ENCODE measurements at regions not wholly inside any gene's neighbourhood (a gene's known extent, or its start where the extent isn't known, plus 50 kb on each side); places are given as distances from the start of the nearest gene placed in this dataset.

- DNase-seq: no peak
- Histone ChIP-seq H3K4me1 (no peaks in the 10 kb centered on the region), H3K36me3 (no peaks in the 10 kb centered on the region), H3K9me3 (no peaks in the 10 kb centered on the region), H3K27me3 (no peaks in the 10 kb centered on the region), H3K4me3 (no peak overlapping the region), H3K27ac (no peak overlapping the region)
- intact Hi-C loops (cut with DNase I; ENCODE audit: low total_unique reads): no loop called here
- WGBS, 2 donors (ENCODE audit: low coverage in 1 of 2): 82 to 86% methylated on average over 9 to 10 of the region's 10 CpGs
- in situ Hi-C loops (cut with MboI; ENCODE audit: low pct_ligation_motif_present in 1 of 4, low pct_unique_long_range_greater_than_20kb in 1 of 4, low sequenced_read_pairs in 3 of 4): no loop called here
- no peak for TF ChIP-seq POLR2AphosphoS5 (IDR thresholded peaks at IDR 0.05)
- TF ChIP-seq POLR2A (IDR thresholded peaks at IDR 0.05): no peak
- no peak for TF ChIP-seq EP300 (IDR thresholded peaks at IDR 0.05; ENCODE audit: low read depth)
- TF ChIP-seq CTCF (IDR thresholded peaks at IDR 0.05): no peak
These were observed 582.9 kb upstream of the PIK3C3 start for GRCh38 chr18:41372046-41372665.

DNA sequence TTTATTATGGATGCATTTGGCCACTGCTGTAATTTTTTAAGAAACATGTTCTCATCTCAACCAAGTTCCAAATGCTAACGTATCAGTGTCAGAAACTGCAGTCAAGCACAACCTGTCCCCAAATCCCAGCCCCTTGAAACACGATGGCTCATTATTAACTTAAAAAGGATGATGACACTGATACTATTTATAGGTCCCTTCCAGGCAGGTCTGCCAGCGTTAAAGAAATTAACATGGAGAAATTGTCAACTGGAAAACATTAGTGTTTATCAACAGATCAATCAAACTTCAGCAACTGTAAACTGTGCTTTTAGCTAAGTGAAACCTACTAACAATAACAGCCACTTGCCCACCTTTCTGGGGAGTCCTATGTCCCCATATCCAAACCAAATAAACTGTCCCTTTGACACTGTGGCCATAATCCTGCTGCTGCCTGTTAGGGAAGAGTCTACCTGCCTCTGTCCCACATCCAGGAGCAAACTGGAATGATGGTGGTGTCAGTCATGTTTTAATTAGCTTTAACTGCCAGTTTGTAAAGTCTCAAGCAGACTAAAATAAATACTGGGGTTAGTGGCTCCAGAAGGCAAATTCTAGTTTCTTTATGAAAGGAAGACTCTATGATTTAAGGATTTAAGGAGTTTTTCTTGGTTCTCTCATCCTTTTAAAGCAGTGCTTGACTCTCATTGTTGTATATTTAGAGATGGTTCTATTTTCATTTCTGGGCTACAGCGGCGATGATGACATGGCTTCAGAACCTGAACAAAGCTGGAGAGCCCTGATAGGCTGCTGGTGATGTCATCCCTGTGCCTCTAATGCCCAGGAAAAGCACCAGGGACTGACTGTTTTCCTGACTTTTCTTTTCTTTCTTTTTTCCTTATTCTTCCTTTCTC lies 583.6 kb upstream of the PIK3C3 start:
- H3K9me3 ChIP-seq: no peaks in the 10 kb centered on the region
- WGBS, 2 donors (ENCODE audit: low coverage in 1 of 2): 67 to 71% methylated on average over 5 of the region's 5 CpGs
- H3K27me3 ChIP-seq: no peaks in the 10 kb centered on the region
- H3K4me1 ChIP-seq: no peaks in the 10 kb centered on the region
- H3K27ac ChIP-seq: no peak overlapping the region
- intact Hi-C loops (cut with DNase I; ENCODE audit: low total_unique reads) (no loop called here), in situ Hi-C loops (cut with MboI; ENCODE audit: low pct_ligation_motif_present in 1 of 4, low pct_unique_long_range_greater_than_20kb in 1 of 4, low sequenced_read_pairs in 3 of 4) (no loop called here)
- no peaks in the 10 kb centered on the region for H3K36me3 ChIP-seq
- TF ChIP-seq EP300 (IDR thresholded peaks at IDR 0.05; ENCODE audit: low read depth) (no peak), POLR2A (IDR thresholded peaks at IDR 0.05) (no peak), CTCF (IDR thresholded peaks at IDR 0.05) (no peak), POLR2AphosphoS5 (IDR thresholded peaks at IDR 0.05) (no peak)
- DNase-seq: no peak
- no peak overlapping the region for H3K4me3 ChIP-seq

DNA sequence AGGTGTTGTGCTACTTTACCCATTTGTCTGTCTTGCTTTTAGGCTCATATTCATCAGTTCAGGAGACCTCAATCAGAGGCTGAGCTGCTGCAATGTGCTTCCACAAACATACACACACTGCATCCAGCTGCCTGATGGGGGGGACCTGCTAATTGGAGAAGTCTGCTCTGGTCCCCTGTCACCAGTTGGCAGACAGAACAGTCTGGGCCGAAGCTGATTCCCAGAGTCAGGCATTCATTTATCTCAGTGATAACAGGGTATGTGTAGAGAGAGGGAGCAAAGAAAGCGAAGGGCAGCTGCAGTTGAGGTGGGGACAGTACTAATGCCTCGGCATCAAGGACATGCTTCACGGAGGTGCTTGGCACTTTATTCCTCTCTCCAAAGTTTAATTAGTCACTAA lies 584.3 kb upstream of the PIK3C3 start:
- 64 to 68% methylated on average over 3 to 4 of the region's 4 CpGs for WGBS, 2 donors (ENCODE audit: low coverage in 1 of 2)
- no peaks in the 10 kb centered on the region for H3K36me3 ChIP-seq

More for the DNA sequence above, 584.3 kb upstream of the PIK3C3 start:
- in situ Hi-C loops (cut with MboI; ENCODE audit: low pct_ligation_motif_present in 1 of 4, low pct_unique_long_range_greater_than_20kb in 1 of 4, low sequenced_read_pairs in 3 of 4) (no loop called here), intact Hi-C loops (cut with DNase I; ENCODE audit: low total_unique reads) (no loop called here)
- DNase-seq: no peak
- no peak for TF ChIP-seq POLR2A (IDR thresholded peaks at IDR 0.05)
- TF ChIP-seq POLR2AphosphoS5 (IDR thresholded peaks at IDR 0.05): no peak
- no peak for TF ChIP-seq EP300 (IDR thresholded peaks at IDR 0.05; ENCODE audit: low read depth)
- TF ChIP-seq CTCF (IDR thresholded peaks at IDR 0.05): no peak
- no peaks in the 10 kb centered on the region for H3K27me3 ChIP-seq
- no peaks in the 10 kb centered on the region for H3K4me1 ChIP-seq
- H3K4me3 ChIP-seq: no peak overlapping the region
- H3K9me3 ChIP-seq: no peaks in the 10 kb centered on the region
- no peak overlapping the region for H3K27ac ChIP-seq
